ENCODE measurements at regions not wholly inside any gene's neighbourhood (a gene's known extent, or its start where the extent isn't known, plus 50 kb on each side); places are given as distances from the start of the nearest gene placed in this dataset.

- TF ChIP-seq CTCF (conservative IDR thresholded peaks at IDR 0.05 in 1 of 2, IDR thresholded peaks at IDR 0.05 in 1 of 2; ENCODE audit: extremely low read depth in 1 of 2, insufficient read depth in 1 of 2, low read depth in 1 of 2, low read length in 2 of 2) = no peak
- no peak for TF ChIP-seq EZH2 (IDR thresholded peaks at IDR 0.05; ENCODE audit: borderline replicate concordance, low read length)
Measured at GRCh38 chr16:86095131-86095752, 196.3 kb downstream of the IRF8 start.
